H9 (cell line): ENCODE measurements at regions not wholly inside any gene's neighbourhood (a gene's known extent, or its start where the extent isn't known, plus 50 kb on each side); places are given as distances from the start of the nearest gene placed in this dataset.

ENCODE experiments used
- DNase-seq: peaks from one replicate; pipeline ENCODE4 v3.0.0-alpha.2; 2017
- H2AFZ ChIP-seq: one replicate; pipeline ENCODE4 v1.6.1; 2013; ENCODE audit warnings: mild to moderate bottlenecking, low read length, control low read depth, moderate library complexity
- H2AK5ac ChIP-seq: 2 replicates; pipeline ENCODE4 v1.6.1; 2013; ENCODE audit warnings: low read length, control low read depth, mixed read lengths; ENCODE audit not compliant: insufficient read length
- H2BK120ac ChIP-seq: one replicate; pipeline ENCODE4 v1.6.1; 2013; ENCODE audit warnings: low read depth, mild to moderate bottlenecking, low read length, control low read depth, inconsistent platforms; ENCODE audit not compliant: poor library complexity, severe bottlenecking
- H2BK12ac ChIP-seq: 2 replicates; pipeline ENCODE4 v1.6.1; 2013; ENCODE audit warnings: low read length, control low read depth, mixed read lengths, low read depth; ENCODE audit not compliant: insufficient read length
- H2BK15ac ChIP-seq: 2 replicates; pipeline ENCODE4 v1.6.1; 2013; ENCODE audit warnings: low read depth, low read length, control low read depth
- H2BK20ac ChIP-seq: one replicate; pipeline ENCODE4 v1.6.1; 2013; ENCODE audit warnings: low read depth, mild to moderate bottlenecking, low read length, control low read depth, inconsistent platforms; ENCODE audit not compliant: poor library complexity, severe bottlenecking
- H2BK5ac ChIP-seq: 2 replicates; pipeline ENCODE4 v1.6.1; 2013; ENCODE audit warnings: low read length, control low read depth, mixed read lengths; ENCODE audit not compliant: insufficient read length
- H3K14ac ChIP-seq: 2 replicates; pipeline ENCODE4 v1.6.1; 2013; ENCODE audit warnings: low read length, control low read depth; ENCODE audit not compliant: insufficient read depth
- H3K18ac ChIP-seq: 2 replicates; pipeline ENCODE4 v1.6.1; 2013; ENCODE audit warnings: low read depth, mild to moderate bottlenecking, mixed read lengths, low read length, control low read depth; ENCODE audit not compliant: insufficient read length
- H3K23ac ChIP-seq: 2 replicates; pipeline ENCODE4 v1.6.1; 2013; ENCODE audit warnings: low read length, control low read depth, mixed read lengths, low read depth; ENCODE audit not compliant: insufficient read length
- H3K23me2 ChIP-seq: 2 replicates; pipeline ENCODE4 v1.6.1; 2013; ENCODE audit warnings: low read depth, mild to moderate bottlenecking, mixed read lengths, low read length, control low read depth; ENCODE audit not compliant: insufficient read length, poor library complexity, severe bottlenecking
- H3K27ac ChIP-seq: 2 replicates; pipeline ENCODE4 v1.5.1; 2013; ENCODE audit warnings: low read length, control low read depth, mixed read lengths, low read depth; ENCODE audit not compliant: insufficient read length
- H3K27me3 ChIP-seq: 2 replicates; pipeline ENCODE4 v1.6.1; 2013; ENCODE audit warnings: low read length, control low read depth, inconsistent platforms; ENCODE audit not compliant: insufficient read depth
- H3K4ac ChIP-seq: 2 replicates; pipeline ENCODE4 v1.6.1; 2013; ENCODE audit warnings: low read depth, mild to moderate bottlenecking, control low read depth, inconsistent platforms, low read length, moderate library complexity
- H3K4me1 ChIP-seq: 2 replicates; pipeline ENCODE4 v1.6.1; 2013; ENCODE audit warnings: low read length, control low read depth, inconsistent platforms; ENCODE audit not compliant: insufficient read depth
- H3K4me2 ChIP-seq: 2 replicates; pipeline ENCODE4 v1.6.1; 2013; ENCODE audit warnings: low read length, control low read depth, mixed read lengths; ENCODE audit not compliant: insufficient read length, insufficient read depth
- H3K56ac ChIP-seq: 2 replicates; pipeline ENCODE4 v1.6.1; 2013; ENCODE audit warnings: low read depth, mild to moderate bottlenecking, mixed read lengths, low read length, control low read depth; ENCODE audit not compliant: insufficient read length
- H3K79me1 ChIP-seq: 2 replicates; pipeline ENCODE4 v1.6.1; 2013; ENCODE audit warnings: low read depth, mild to moderate bottlenecking, moderate library complexity, low read length, control low read depth, inconsistent platforms; ENCODE audit not compliant: insufficient read depth, poor library complexity, severe bottlenecking
- H3K79me2 ChIP-seq: 2 replicates; pipeline ENCODE4 v1.6.1; 2013; ENCODE audit warnings: low read length, control low read depth, inconsistent platforms; ENCODE audit not compliant: insufficient read depth
- H3K9ac ChIP-seq: 2 replicates; pipeline ENCODE4 v1.6.1; 2013; ENCODE audit warnings: low read length, control low read depth, mixed read lengths; ENCODE audit not compliant: insufficient read length; ENCODE audit errors: extremely low read depth
- H3K9me3 ChIP-seq: one replicate; pipeline ENCODE4 v1.6.1; 2013; ENCODE audit warnings: low read depth, low read length, inconsistent platforms; ENCODE audit not compliant: control insufficient read depth
- H3T11ph ChIP-seq: one replicate; pipeline ENCODE4 v1.6.1; 2013; ENCODE audit warnings: mild to moderate bottlenecking, low read length, control low read depth, inconsistent platforms
- H4K20me1 ChIP-seq: one replicate; pipeline ENCODE4 v1.6.1; 2013; ENCODE audit not compliant: control insufficient read depth, insufficient read length, insufficient read depth
- H4K5ac ChIP-seq: 2 replicates; pipeline ENCODE4 v1.6.1; 2013; ENCODE audit warnings: low read depth, mild to moderate bottlenecking, mixed read lengths, low read length, control low read depth; ENCODE audit not compliant: insufficient read length
- H4K8ac ChIP-seq: replicated peaks from 2 replicates; pipeline ENCODE4 v1.6.1; 2013; ENCODE audit warnings: low read length, control low read depth, mixed read lengths, low read depth; ENCODE audit not compliant: insufficient read length
- H4K91ac ChIP-seq: 2 replicates; pipeline ENCODE4 v1.6.1; 2013; ENCODE audit warnings: low read depth, mild to moderate bottlenecking, moderate library complexity, mixed read lengths, low read length, control low read depth; ENCODE audit not compliant: insufficient read length
- H3K27ac Mint-ChIP-seq, 3 experiments: 2 replicates in 2 of 3; 3 replicates in 1 of 3; pipeline ENCODE4 v1.8.0; 2020 to 2021; ENCODE audit warnings: mixed read lengths in 3 of 3, mild to moderate bottlenecking in 1 of 3, moderate library complexity in 1 of 3
- H3K27me3 Mint-ChIP-seq: 2 replicates; pipeline ENCODE4 v1.8.0; 2021; ENCODE audit warnings: low read depth, mild to moderate bottlenecking, moderate library complexity, mixed read lengths
- H3K36me3 Mint-ChIP-seq, 3 experiments: 2 replicates in 2 of 3; 3 replicates in 1 of 3; pipeline ENCODE4 v1.8.0; 2020 to 2021; ENCODE audit warnings: low read depth in 3 of 3, mixed read lengths in 3 of 3; ENCODE audit not compliant: insufficient read depth in 1 of 3
- H3K4me1 Mint-ChIP-seq, 2 experiments: 2 replicates each; pipeline ENCODE4 v1.8.0; 2020; ENCODE audit warnings: mixed read lengths in 2 of 2
- H3K4me3 Mint-ChIP-seq, 2 experiments: 2 replicates in 1 of 2; 3 replicates in 1 of 2; pipeline ENCODE4 v1.8.0; 2020 to 2021; ENCODE audit warnings: mild to moderate bottlenecking in 2 of 2, mixed read lengths in 2 of 2, moderate library complexity in 1 of 2
- H3K9me3 Mint-ChIP-seq, 2 experiments: 2 replicates in 1 of 2; 3 replicates in 1 of 2; pipeline ENCODE4 v1.8.0; 2020; ENCODE audit warnings: mild to moderate bottlenecking in 2 of 2, mixed read lengths in 2 of 2, moderate library complexity in 1 of 2
- CTCF ChIP-seq: fragments of 200-600 bp; sonication (generic); conservative IDR thresholded peaks from 3 replicates; pipeline ENCODE4 v1.8.0; 2021; ENCODE audit warnings: antibody characterized with exemption, mild to moderate bottlenecking
- WGBS: extraction: QIAGEN DNeasy Blood & Tissue Kit; methylation state at CpG from one replicate; pipeline ENCODE4 v1.1.7; 2013; ENCODE audit warnings: missing lambda C conversion rate, low lambda C conversion rate, mixed read lengths; ENCODE audit not compliant: insufficient read length; ENCODE audit errors: extremely low coverage; 5-methylcytosine and 5-hydroxymethylcytosine counted together

GRCh38 chr18:61985681-61986080, 92.9 kb upstream of the RNF152 start:
- H3K23me2 ChIP-seq, result no peaks in the 10 kb centered on the region
- no peak overlapping the region for H2BK120ac ChIP-seq
- no peak for DNase-seq
- no peak overlapping the region for H4K91ac ChIP-seq
- no peak overlapping the region for H2BK12ac ChIP-seq
- H4K5ac ChIP-seq, result no peak overlapping the region
- no peak overlapping the region for H3K4me2 ChIP-seq
- H2BK15ac ChIP-seq, result no peak overlapping the region
- H3K4me3 Mint-ChIP-seq, result no peak overlapping the region
- H3K27ac ChIP-seq, result no peak overlapping the region
- no peaks in the 10 kb centered on the region for H4K20me1 ChIP-seq
- no peak overlapping the region for H3K27ac Mint-ChIP-seq
- H3K27me3 Mint-ChIP-seq, result no peaks in the 10 kb centered on the region
- no peaks in the 10 kb centered on the region for H3K79me2 ChIP-seq
- no CpG with 5 or more reads among the region's 1 CpG for WGBS
- no peaks in the 10 kb centered on the region for H3K9me3 ChIP-seq
- H3K9me3 Mint-ChIP-seq, result no peaks in the 10 kb centered on the region; a peak in 1 of 5 replicates
- no peak overlapping the region for H2BK5ac ChIP-seq
- H2AK5ac ChIP-seq, result no peak overlapping the region
- no peak overlapping the region for H3K14ac ChIP-seq
- peaks cover 3 to 5% of the 10 kb centered on the region in 2 experiments; a peak in 1 of 4 replicates for H3K4me1 Mint-ChIP-seq
- no peak for TF ChIP-seq CTCF
- no peak overlapping the region for H3K18ac ChIP-seq
- H3K36me3 Mint-ChIP-seq, result no peaks in the 10 kb centered on the region
- H3T11ph ChIP-seq, result no peak overlapping the region
- no peak overlapping the region for H3K9ac ChIP-seq
- H3K23ac ChIP-seq, result no peak overlapping the region
- H4K8ac ChIP-seq, result no peak overlapping the region
- no peak overlapping the region for H3K56ac ChIP-seq
- H3K27me3 ChIP-seq, result no peaks in the 10 kb centered on the region
- H2BK20ac ChIP-seq, result no peak overlapping the region
- H3K4me1 ChIP-seq, result no peaks in the 10 kb centered on the region
- H3K79me1 ChIP-seq, result no peaks in the 10 kb centered on the region
- no peak overlapping the region for H3K4ac ChIP-seq
- no peak overlapping the region for H2AFZ ChIP-seq
